Right forelimb (tissue), 1 donor: ENCODE measurements at regions not wholly inside any gene's neighbourhood (a gene's known extent, or its start where the extent isn't known, plus 50 kb on each side); places are given as distances from the start of the nearest gene placed in this dataset.

Experiments used
- DNase-seq: peaks from one replicate; pipeline ENCODE4 v3.0.0-alpha.2; 2018

GRCh38 chr11:115084231-115084630 is 405.9 kb downstream of the NXPE2 start:
- DNase-seq, result no peak

GRCh38 chr11:115085461-115086210 is 407.3 kb downstream of the NXPE2 start:
- no peak for DNase-seq

- DNase-seq, result no peak
Measured at GRCh38 chr11:115087791-115088190, 409.5 kb downstream of the NXPE2 start.

GRCh38 chr11:115092516-115092915 is 411.7 kb downstream of the CADM1 start:
- no peak for DNase-seq

GRCh38 chr11:115097796-115098408 is 406.3 kb downstream of the CADM1 start:
- no peak for DNase-seq

GRCh38 chr11:115100706-115101105 is 403.5 kb downstream of the CADM1 start:
- DNase-seq, result no peak

- DNase-seq, result no peak
Measured at GRCh38 chr11:115103921-115104320, 400.3 kb downstream of the CADM1 start.

GRCh38 chr11:115104851-115105453 is 399.3 kb downstream of the CADM1 start:
- DNase-seq, result no peak

GRCh38 chr11:115111066-115111465 is 393.1 kb downstream of the CADM1 start:
- no peak for DNase-seq

- no peak for DNase-seq
Measured at GRCh38 chr11:115112754-115113153, 391.5 kb downstream of the CADM1 start.

GRCh38 chr11:115117956-115118493 is 386.2 kb downstream of the CADM1 start:
- no peak for DNase-seq

- DNase-seq, result no peak
Measured at GRCh38 chr11:115119146-115119545, 385.1 kb downstream of the CADM1 start.
